T1000 (cell line): ENCODE measurements at regions not wholly inside any gene's neighbourhood (a gene's known extent, or its start where the extent isn't known, plus 50 kb on each side); places are given as distances from the start of the nearest gene placed in this dataset.
"Not testable (repeated sequence)": the region's sequence is repeated elsewhere in the genome, so short reads cannot be mapped to it uniquely, and the experiment has no call there.

ENCODE experiments used
- DNase-seq: peaks from one replicate; lab custom pipeline; 2025; ENCODE audit warnings: mixed read lengths; lab: John Stamatoyannopoulos, UW

DNA sequence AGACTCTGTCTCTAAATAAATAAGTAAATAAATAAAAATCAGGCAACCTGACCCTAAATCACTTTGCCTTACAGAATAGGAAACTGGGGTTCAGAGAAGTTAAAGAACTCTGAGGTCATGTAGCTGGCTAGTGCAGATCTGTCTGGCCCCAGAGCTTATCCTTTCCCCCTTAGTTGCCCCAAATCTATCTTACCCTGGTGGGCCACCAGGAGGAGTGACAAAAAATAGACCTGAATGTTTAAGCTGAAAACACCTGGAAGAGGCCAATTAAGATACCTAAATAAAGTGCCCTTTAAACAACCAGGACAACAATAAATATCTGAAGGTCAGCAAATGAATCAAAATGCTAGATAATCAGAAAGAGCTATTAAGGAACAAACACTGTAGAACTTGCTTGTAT, 59.7 kb downstream of the TEX35 start:
- DNase-seq = no peak

DNA sequence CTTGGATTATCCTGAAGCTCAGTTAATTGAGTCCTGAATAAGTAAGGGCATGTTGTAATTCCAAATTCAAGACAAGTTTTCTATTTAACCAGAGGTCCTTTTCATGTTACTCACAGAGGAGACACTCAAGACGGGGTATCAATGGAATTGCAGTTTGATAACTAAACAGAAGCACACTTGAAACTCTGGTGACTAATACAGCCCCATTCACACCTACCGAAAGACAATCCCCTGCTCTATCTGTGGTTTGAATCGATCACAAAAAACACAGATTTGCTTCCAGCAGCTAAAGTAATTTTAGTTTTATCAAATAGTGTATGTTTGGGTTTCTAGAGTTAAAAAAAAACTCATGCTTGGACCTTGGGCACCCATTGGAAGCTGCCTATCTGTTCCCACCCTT, 60.4 kb downstream of the TEX35 start:
- no peak for DNase-seq

DNA sequence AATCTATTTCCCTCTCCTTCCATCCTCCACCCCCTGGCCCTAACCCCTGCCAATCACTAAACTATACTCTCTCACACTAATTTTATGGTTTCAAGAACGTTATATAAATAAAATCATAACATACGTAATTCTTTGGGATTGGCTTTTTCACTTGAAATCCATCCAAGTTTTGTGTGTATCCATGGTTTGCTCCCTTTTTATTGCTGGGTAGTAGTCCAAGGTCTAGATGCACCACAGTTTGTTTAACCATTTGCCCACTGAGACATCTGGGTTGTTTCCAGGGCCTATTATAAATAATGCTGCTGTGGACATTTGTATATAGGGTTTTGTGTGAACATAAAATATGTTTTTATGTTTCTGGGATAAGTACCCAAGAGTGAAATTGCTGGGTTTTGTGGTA, 61.4 kb downstream of the TEX35 start:
- no peak for DNase-seq

- DNase-seq = no peak
These were observed 62.9 kb downstream of the TEX35 start for GRCh38 chr1:178575611-178576361.

DNA sequence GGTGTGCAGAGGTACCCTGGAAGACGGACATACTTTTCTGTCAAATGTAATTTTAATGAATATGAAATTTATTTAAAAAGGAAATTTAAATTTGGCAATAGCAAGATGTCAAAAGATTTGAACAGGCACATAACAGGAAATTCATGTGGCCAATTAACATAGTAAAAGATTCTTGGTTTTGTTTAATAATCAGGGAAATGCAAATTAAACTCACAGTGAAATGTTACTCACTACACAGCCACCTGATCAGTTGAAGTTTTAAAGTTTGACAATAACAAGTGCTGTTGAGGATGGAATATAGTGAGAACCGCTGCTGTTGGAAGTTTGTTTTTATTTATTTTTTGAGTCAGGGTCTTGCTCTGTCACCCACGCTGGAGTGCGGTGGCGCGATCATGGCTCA, 63.9 kb downstream of the TEX35 start:
- DNase-seq = no peak

- DNase-seq = no peak
These were observed 65.0 kb downstream of the TEX35 start for GRCh38 chr1:178577882-178578281.

- DNase-seq = no peak
These were observed 65.6 kb downstream of the TEX35 start for GRCh38 chr1:178578541-178578940.

DNA sequence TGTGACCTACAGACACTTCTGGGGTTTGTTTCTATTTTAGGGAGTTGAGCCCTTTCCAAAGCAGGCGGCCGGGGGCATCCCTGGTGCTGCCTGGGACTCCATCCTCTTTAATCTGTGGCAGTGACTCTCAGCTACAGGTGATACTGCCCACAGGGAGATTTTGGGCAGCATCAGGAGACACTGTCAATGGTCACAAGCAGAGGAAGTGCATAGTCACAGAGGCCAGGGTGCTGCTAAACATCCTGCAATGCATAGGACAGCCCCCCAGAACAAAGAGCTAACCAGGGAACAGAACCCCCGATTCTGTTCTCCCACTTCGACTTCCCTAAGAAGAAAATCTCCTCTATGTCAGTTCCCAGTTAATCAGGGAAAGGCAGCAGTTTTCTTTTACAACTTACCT, 66.2 kb downstream of the TEX35 start:
- DNase-seq = no peak

DNA sequence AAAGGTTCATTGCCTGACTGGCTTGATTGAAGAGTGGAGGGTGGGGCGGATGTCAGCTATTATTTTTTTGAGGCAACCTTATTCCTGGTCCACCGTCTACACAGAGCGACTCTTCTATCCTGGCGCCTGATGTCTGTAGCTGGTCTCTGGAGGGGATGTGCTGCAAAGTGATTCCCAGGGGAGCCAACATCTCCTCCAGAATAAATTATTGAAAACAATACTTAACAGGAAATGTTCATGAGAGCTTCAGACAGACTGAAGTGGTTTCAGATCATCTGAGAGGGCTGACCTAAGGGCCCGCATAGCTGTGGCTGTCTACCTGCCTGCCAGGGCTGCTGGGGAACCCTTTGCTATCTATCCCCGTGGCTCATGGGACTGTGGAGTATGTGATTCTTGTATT, 66.7 kb downstream of the TEX35 start:
- no peak for DNase-seq

GRCh38 chr1:178580096-178580495, 67.2 kb downstream of the TEX35 start:
- no peak for DNase-seq

DNA sequence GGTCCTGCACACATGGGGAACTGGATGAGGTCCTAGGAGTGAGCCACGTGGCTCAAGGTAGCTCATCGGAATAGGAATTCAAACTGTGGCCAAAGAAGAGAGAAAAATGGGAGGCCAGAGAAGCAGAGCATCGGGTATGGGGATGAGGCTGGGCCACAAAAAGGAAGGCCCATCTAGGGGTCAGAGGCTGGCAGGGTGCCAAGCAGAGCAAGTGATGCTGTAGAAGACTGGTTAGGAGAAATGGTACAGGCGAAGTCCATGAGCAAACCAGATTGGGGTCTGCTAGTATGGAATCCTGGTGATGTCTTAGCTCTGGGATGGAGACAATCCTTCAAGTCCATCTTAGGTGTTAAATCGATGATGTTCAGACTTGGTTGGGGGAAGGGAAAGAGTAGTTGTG, 68.0 kb downstream of the TEX35 start:
- no peak for DNase-seq

DNA sequence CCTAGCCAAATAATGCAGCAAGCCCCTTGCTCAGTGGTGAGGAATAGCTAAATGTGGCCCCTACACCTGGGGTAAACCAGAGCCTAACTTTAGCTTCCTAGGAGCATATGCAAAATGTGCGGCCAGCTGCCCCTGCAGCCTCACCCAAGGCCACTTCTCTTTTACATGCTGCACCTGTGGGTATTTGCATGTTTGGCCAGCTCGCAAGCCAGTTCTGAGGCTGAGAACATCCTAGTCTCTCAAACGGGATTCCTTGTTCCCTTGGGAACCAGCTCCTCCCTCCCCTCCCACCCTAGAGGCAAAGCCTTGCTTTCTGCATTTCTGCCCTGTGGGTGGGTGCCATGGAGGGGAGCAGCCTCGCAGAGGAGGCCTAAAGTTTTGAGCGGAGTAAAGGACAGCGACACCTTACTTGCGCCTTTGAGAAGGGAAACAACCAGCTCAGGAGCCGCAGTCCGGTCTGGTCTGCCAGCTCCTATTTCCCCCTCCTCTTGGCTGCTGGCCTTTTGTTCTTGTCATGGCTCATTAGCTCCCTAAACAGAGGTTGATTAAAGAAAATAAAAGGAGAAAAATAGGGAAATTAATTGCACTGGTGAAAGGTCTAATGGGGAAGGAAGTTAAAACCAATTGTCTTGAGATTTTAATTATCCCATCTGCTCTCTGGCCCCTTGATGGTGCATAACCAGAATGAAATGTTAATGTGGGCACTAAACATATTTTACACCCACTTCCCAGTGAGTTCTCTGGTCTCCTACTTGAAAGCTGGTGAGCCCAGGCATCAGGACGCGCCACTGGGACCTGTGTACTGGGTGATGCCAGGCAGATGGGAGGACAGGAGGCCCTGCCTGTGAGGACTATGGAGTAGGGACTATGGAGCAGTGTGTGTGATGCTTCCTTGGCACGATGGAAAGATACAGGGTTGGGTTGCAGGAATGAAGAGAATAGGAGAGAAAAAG, 68.7 kb downstream of the TEX35 start:
- DNase-seq = no peak

GRCh38 chr1:178587096-178587495, 74.2 kb downstream of the TEX35 start:
- DNase-seq = no peak

DNA sequence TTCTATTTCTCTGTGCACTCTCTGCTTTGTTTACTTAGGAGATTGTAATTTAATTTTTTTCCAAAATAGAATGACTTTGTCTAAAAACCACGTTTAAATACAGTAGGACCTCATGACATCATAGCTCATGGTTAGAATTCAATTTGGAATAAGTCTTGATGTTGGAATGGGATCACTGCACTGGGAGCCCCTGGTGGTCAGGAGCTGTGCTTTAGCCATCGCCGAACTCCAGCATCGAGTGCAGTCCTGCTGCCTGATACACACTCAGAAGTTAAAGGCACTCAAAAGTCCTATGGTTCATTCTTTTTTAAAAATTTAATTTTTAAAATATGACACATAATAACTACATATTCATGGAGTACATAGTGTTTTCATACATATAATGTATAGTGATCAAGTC, 75.1 kb downstream of the TEX35 start:
- DNase-seq = no peak

DNA sequence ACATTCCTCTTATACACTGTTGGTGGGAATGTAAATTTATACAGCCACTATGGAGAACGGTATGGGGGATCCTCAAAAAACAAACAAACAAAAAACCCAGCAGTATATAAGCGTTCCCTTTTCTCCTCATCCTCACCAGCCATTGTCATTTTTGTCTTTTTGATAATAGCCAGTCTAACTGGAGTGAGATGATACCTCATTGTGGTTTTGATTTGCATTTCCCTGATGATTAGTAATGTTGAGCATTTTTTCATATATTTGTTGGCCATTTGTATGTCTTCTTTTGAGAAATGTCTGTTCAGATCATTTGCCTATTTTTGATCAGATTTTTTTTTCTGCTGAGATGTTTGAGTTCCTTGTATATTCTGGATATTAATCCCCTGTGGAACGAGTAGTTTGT, 76.1 kb downstream of the TEX35 start:
- DNase-seq = not testable (repeated sequence)

DNA sequence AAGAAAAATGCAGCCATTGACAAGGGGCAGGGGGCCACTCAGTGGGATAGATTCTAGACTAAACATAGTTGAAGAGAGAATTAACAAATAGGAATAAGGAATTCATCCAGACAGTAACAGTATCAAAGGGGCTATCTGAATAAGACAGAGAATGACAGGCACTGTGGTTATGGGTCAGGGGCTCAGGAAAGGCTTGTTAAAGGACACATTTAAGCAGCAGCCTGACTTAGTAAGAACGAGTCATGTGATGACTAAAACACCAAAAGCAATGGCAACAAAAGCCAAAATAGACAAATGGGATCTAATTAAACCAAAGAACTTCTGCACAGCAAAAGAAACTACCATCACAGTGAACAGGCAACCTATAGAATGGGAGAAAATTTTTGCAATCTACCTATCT, 78.9 kb downstream of the TEX35 start:
- DNase-seq = not testable (repeated sequence)

DNA sequence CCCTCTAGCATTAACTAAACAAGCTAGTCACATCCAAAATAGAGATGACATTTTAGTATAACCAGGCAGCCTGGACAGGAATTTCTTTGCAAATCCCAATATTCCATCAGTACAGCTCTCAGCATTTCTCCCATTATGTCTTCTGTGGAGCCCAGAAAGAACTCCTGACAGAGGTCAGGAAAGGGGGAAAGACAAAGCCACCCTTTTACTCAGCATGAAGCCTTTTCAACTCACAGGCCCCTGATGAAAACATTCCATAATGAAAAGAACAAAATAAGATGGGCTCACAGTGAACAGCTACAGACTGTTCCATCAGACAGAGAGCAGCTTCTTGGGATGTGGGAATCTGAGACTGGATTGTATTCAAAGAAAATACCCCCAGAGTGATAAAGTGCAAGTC, 80.6 kb downstream of the TEX35 start:
- no peak for DNase-seq

GRCh38 chr1:178594133-178594532, 81.2 kb downstream of the TEX35 start:
- DNase-seq = no peak

GRCh38 chr1:178595491-178595890, 82.6 kb downstream of the TEX35 start:
- no peak for DNase-seq

- DNase-seq = no peak
These were observed 86.2 kb downstream of the TEX35 start for GRCh38 chr1:178599087-178599486.

DNA sequence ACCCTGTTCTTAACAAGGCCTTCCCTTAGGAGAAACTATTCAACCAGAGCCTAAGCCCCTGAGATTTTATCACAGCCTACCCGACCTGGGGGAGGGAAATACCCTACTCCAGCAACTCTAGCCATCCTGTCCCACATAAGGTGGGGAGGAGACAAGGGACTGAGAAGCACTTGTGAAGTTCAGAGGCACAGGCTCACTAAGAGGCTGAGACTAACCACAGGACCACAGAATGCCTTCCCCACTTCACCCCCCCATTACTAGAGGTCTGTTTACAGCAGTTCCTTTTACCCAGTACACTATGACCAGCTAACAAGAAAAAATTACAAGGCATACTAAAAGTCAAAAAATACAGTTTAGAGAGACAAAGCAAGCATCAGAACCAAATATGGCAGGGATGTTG, 86.8 kb downstream of the TEX35 start:
- DNase-seq = no peak

DNA sequence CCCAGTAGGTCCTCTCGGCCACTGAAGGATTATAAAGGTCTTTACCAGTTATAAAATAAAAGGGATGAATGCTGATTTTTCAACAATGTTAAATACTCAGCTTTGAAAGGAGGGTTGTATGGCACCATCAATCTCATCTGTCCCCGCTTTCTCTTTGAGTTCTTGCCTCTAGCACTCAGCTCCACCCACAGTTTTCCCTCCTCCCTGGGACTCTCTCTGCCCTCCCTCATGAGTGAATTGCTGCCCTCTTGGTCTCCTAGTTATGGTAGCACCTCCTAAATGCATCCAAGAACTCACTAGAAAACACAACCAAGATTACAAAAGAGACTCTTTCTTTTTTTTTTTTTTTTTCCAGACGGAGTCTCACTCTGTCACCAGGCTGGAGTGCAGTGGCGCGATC, 91.0 kb downstream of the TEX35 start:
- DNase-seq = no peak

DNA sequence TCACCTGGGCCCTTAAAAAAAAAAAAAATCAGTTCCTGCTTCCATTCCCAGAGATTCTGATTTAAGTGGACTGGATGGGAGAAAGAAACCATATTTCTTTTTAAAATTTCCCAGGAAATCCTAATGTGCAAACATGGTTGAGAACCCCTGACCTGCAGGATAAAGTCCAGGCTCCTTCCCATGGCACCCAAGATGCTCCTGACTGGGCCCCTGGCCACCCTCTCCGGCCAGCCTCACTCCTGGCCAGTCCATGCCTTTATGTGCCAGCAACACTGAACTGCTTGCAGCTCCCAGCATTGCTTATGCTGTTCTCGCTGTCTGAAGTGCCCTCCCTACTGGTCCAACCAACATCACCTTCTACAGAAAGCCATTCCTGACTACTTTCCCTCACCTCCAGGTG, 93.9 kb downstream of the TEX35 start:
- no peak for DNase-seq
